HUES64 (cell line): ENCODE measurements at regions not wholly inside any gene's neighbourhood (a gene's known extent, or its start where the extent isn't known, plus 50 kb on each side); places are given as distances from the start of the nearest gene placed in this dataset.
"Not testable (repeated sequence)": the region's sequence is repeated elsewhere in the genome, so short reads cannot be mapped to it uniquely, and the experiment has no call there.

Source experiments
- H3K27ac ChIP-seq: 2 replicates; pipeline ENCODE4 v1.7.0; 2013; ENCODE audit warnings: low read depth, low read length, inconsistent platforms
- H3K27me3 ChIP-seq: 2 replicates; pipeline ENCODE4 v1.6.1; 2013; ENCODE audit warnings: mild to moderate bottlenecking, low read length; ENCODE audit not compliant: insufficient read depth
- H3K36me3 ChIP-seq: 2 replicates; pipeline ENCODE4 v1.6.1; 2013; ENCODE audit warnings: mild to moderate bottlenecking, low read length; ENCODE audit not compliant: insufficient read depth
- H3K4me1 ChIP-seq: 2 replicates; pipeline ENCODE4 v1.6.1; 2013; ENCODE audit warnings: mild to moderate bottlenecking, low read length, moderate library complexity; ENCODE audit not compliant: insufficient read depth
- H3K4me3 ChIP-seq: 2 replicates; pipeline ENCODE4 v1.5.1; 2013; ENCODE audit warnings: mild to moderate bottlenecking, low read length, moderate library complexity
- H3K9ac ChIP-seq: 2 replicates; pipeline ENCODE4 v1.6.1; 2013; ENCODE audit warnings: mild to moderate bottlenecking, low read depth, low read length
- H3K9me3 ChIP-seq: 2 replicates; pipeline ENCODE4 v1.6.1; 2013; ENCODE audit warnings: low read depth, low read length; ENCODE audit not compliant: insufficient read depth
- WGBS: fragments of 150-250, 120-280 bp; methylation state at CpG from one replicate; pipeline ENCODE4 v1.1.7; 2013; ENCODE audit warnings: missing lambda C conversion rate; 5-methylcytosine and 5-hydroxymethylcytosine counted together

GRCh38 chr5:164233791-164234190, 728.4 kb downstream of the MAT2B start:
- no peak overlapping the region for H3K27ac ChIP-seq
- no peak overlapping the region for H3K9ac ChIP-seq
- H3K27me3 ChIP-seq: no peaks in the 10 kb centered on the region
- no peak overlapping the region for H3K4me3 ChIP-seq
- WGBS: 93% methylated on average over 2 of the region's 2 CpGs
- H3K4me1 ChIP-seq: peaks cover 7% of the 10 kb centered on the region; the same call in 1 of the 2 replicates
- H3K9me3 ChIP-seq: peaks cover 5% of the 10 kb centered on the region; the same call in 1 of the 2 replicates
- H3K36me3 ChIP-seq: no peaks in the 10 kb centered on the region

- H3K27ac ChIP-seq: no peak overlapping the region
- H3K27me3 ChIP-seq: no peaks in the 10 kb centered on the region
Measured at GRCh38 chr5:164234321-164234720, 728.9 kb downstream of the MAT2B start.

GRCh38 chr5:164235300-164235891, 730.0 kb downstream of the MAT2B start:
- no peaks in the 10 kb centered on the region for H3K36me3 ChIP-seq
- H3K9me3 ChIP-seq: no peaks in the 10 kb centered on the region
- no peaks in the 10 kb centered on the region for H3K27me3 ChIP-seq
- no peak overlapping the region for H3K4me3 ChIP-seq
- WGBS: 96% methylated on average over 3 of the region's 3 CpGs
- H3K9ac ChIP-seq: no peak overlapping the region
- peaks cover 7% of the 10 kb centered on the region; the same call in 1 of the 2 replicates for H3K4me1 ChIP-seq
- H3K27ac ChIP-seq: no peak overlapping the region

More at GRCh38 chr5:164234321-164234720, 728.9 kb downstream of the MAT2B start:
- Histone ChIP-seq H3K9me3 (no peaks in the 10 kb centered on the region), H3K4me3 (no peak overlapping the region), H3K4me1 (peaks cover 7% of the 10 kb centered on the region; the same call in 1 of the 2 replicates), H3K9ac (no peak overlapping the region), H3K36me3 (no peaks in the 10 kb centered on the region)

GRCh38 chr5:164237486-164237885, 732.1 kb downstream of the MAT2B start:
- H3K27ac ChIP-seq: no peak overlapping the region

GRCh38 chr5:164251781-164252180, 746.4 kb downstream of the MAT2B start:
- peaks cover 11% of the 10 kb centered on the region for H3K4me1 ChIP-seq
- not testable (repeated sequence) for H3K27ac ChIP-seq, H3K36me3 ChIP-seq, H3K27me3 ChIP-seq, H3K4me3 ChIP-seq, H3K9me3 ChIP-seq, H3K9ac ChIP-seq

More at GRCh38 chr5:164237486-164237885, 732.1 kb downstream of the MAT2B start:
- Histone ChIP-seq H3K9ac (no peak overlapping the region), H3K27me3 (no peaks in the 10 kb centered on the region), H3K9me3 (no peaks in the 10 kb centered on the region), H3K4me3 (no peak overlapping the region), H3K4me1 (no peaks in the 10 kb centered on the region), H3K36me3 (no peaks in the 10 kb centered on the region)

- whole genome bisulfite sequencing: 100% methylated on average over 3 of the region's 3 CpGs
- Histone ChIP-seq H3K4me1 (peaks cover 11% of the 10 kb centered on the region), H3K9me3 (no peaks in the 10 kb centered on the region), H3K36me3 (no peaks in the 10 kb centered on the region), H3K27ac (no peak overlapping the region), H3K27me3 (no peaks in the 10 kb centered on the region), H3K4me3 (no peak overlapping the region), H3K9ac (no peak overlapping the region)
Measured at GRCh38 chr5:164253764-164254163, 748.3 kb downstream of the MAT2B start.

GRCh38 chr5:164255598-164256213, 750.3 kb downstream of the MAT2B start:
- Histone ChIP-seq H3K27me3 (no peaks in the 10 kb centered on the region), H3K4me3 (no peak overlapping the region), H3K9ac (peak overlapping the region; percentile 5; the same call in 1 of the 2 replicates), H3K9me3 (no peaks in the 10 kb centered on the region), H3K4me1 (peaks cover 11% of the 10 kb centered on the region), H3K27ac (no peak overlapping the region), H3K36me3 (no peaks in the 10 kb centered on the region)
- WGBS: 68% methylated on average over 3 of the region's 3 CpGs

- H3K4me1 ChIP-seq: peaks cover 11% of the 10 kb centered on the region
- no peak overlapping the region for H3K4me3 ChIP-seq
- H3K27ac ChIP-seq: no peak overlapping the region
- no peaks in the 10 kb centered on the region for H3K9me3 ChIP-seq
- no peak overlapping the region for H3K9ac ChIP-seq
- WGBS: 93% methylated on average over 1 of the region's 1 CpG
- H3K27me3 ChIP-seq: no peaks in the 10 kb centered on the region
- no peaks in the 10 kb centered on the region for H3K36me3 ChIP-seq
Measured at GRCh38 chr5:164256351-164256750, 750.9 kb downstream of the MAT2B start.

GRCh38 chr5:164256954-164257353, 751.5 kb downstream of the MAT2B start:
- Histone ChIP-seq H3K9me3 (no peaks in the 10 kb centered on the region), H3K4me1 (peaks cover 11% of the 10 kb centered on the region), H3K9ac (no peak overlapping the region), H3K36me3 (no peaks in the 10 kb centered on the region), H3K27ac (no peak overlapping the region), H3K27me3 (no peaks in the 10 kb centered on the region), H3K4me3 (no peak overlapping the region)
- WGBS: 98% methylated on average over 2 of the region's 2 CpGs

GRCh38 chr5:164265566-164265965, 760.1 kb downstream of the MAT2B start:
- Histone ChIP-seq H3K9ac (no peak overlapping the region), H3K9me3 (no peaks in the 10 kb centered on the region), H3K27ac (no peak overlapping the region), H3K4me1 (no peaks in the 10 kb centered on the region), H3K27me3 (no peaks in the 10 kb centered on the region), H3K36me3 (no peaks in the 10 kb centered on the region), H3K4me3 (no peak overlapping the region)
- WGBS: 91% methylated on average over 1 of the region's 1 CpG

GRCh38 chr5:164266571-164266970, 761.2 kb downstream of the MAT2B start:
- WGBS: 100% methylated on average over 1 of the region's 2 CpGs
- Histone ChIP-seq H3K27ac (no peak overlapping the region), H3K9me3 (no peaks in the 10 kb centered on the region), H3K9ac (no peak overlapping the region), H3K36me3 (no peaks in the 10 kb centered on the region), H3K4me3 (no peak overlapping the region), H3K27me3 (no peaks in the 10 kb centered on the region), H3K4me1 (no peaks in the 10 kb centered on the region)
